HG03342 (cell line): ENCODE measurements at regions not wholly inside any gene's neighbourhood (a gene's known extent, or its start where the extent isn't known, plus 50 kb on each side); places are given as distances from the start of the nearest gene placed in this dataset.
"Not testable (repeated sequence)": the region's sequence is repeated elsewhere in the genome, so short reads cannot be mapped to it uniquely, and the experiment has no call there.

Source experiments
- ATAC-seq: cut with Tn5 transposase; IDR thresholded peaks from one replicate; pipeline ENCODE4 v1.9.1; 2021; ENCODE audit warnings: mild to moderate bottlenecking, moderate library complexity; ENCODE audit not compliant: unreplicated experiment

DNA sequence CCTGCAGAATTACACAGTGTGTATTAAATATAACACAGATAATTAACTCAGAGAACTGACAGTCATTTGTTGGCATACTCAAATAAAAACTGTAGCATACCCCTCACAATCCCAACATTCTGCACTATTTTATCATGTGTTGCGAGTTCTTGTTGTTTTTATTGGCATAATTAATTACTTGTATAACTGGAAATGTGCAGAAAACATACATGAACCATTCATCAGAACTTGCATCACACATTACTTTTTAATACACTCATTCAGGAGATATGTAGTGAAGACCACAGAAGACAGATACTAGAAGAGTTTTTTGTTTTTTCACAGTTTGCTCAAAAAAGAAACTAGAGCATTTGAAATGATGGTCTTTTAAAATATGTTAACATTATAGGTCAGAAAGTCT, 74.6 kb upstream of the NEIL3 start:
- ATAC-seq, result no peak

DNA sequence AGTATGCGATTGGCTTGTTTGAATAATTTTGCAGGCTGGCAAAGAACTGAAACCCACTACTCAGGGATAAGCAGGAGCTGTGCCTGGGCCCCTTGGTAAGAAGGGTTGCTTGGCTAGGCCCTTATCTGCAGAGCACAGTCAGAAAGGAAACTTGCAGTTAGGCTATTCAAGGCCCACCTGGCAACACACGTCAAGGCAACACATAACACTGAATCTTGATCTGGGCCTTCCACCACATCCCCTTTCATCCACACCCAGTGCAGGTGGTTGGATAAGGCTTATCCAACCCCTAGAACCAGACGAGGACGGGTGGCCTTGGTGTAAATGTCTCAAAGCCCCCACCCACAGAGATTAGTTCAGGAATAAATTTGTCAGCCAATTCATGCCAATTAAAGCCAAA, 72.8 kb upstream of the NEIL3 start:
- ATAC-seq, result no peak

GRCh38 chr4:177237291-177237690, 72.4 kb upstream of the NEIL3 start:
- no peak for ATAC-seq

DNA sequence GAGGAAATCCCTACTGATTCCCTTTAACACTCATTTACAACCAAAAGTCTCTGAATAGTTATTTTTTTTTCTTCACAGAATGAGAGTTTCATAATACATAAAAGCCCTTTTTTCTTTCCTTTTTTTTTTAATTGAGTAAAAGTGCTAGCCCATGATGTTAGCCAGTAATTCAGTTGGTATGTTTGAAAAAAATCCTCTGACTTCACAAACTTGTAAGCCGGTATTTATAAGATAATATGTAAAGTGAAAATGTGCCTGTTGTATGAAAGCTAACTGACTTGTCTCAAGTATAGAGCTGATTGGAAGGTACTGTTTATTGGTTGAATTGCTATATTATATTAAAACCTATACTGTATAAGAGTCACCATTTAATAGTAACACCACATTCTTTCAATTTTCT, 70.2 kb upstream of the NEIL3 start:
- ATAC-seq, result no peak

DNA sequence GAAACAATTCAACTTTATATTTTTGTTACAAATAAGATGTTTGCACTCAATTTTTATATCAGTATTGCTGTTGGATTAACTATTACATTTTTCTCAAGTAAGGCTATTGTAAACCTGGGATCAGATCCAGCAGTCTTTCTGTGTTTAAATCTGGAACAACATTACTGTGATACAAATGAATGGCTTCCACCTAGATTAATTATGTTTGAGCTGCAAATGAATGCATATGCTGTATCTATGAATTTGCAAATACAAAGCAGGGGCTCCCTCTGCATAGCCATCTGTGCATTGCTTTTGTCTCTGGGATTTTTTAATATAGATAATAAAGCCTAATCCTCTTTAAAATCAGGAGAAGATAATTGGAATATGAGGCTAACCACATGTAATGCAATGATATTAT, 69.8 kb upstream of the NEIL3 start:
- no peak for ATAC-seq

DNA sequence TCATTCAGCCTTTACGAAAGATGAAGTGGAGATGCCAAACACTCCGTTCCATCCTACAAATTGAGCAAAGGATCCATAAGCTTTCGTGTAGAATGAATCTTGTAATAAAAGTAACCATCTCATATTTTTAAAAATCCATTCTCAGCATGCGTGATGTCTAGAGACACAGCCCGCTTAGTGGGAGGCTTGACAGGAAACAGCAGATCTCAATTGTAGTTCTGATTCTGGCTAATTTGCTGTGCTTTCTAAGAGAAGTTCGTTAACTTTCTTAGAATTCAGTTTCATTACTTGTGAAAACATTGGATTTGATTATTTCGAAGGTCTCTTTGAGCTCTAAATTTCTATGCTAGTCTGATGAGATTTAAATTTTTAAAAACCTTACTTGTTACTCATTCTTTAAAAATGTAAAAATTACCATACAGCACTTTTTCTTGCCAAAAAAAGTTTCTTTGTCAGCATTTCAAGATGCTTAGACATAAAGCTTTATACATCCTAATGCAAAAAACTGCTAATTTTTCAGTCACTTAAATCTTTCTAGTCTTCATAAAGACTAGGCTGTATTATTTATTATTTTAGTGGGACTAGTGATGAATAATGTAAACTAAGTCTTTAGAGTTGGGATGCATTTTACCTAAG, 66.9 kb upstream of the NEIL3 start:
- ATAC-seq, result no peak

DNA sequence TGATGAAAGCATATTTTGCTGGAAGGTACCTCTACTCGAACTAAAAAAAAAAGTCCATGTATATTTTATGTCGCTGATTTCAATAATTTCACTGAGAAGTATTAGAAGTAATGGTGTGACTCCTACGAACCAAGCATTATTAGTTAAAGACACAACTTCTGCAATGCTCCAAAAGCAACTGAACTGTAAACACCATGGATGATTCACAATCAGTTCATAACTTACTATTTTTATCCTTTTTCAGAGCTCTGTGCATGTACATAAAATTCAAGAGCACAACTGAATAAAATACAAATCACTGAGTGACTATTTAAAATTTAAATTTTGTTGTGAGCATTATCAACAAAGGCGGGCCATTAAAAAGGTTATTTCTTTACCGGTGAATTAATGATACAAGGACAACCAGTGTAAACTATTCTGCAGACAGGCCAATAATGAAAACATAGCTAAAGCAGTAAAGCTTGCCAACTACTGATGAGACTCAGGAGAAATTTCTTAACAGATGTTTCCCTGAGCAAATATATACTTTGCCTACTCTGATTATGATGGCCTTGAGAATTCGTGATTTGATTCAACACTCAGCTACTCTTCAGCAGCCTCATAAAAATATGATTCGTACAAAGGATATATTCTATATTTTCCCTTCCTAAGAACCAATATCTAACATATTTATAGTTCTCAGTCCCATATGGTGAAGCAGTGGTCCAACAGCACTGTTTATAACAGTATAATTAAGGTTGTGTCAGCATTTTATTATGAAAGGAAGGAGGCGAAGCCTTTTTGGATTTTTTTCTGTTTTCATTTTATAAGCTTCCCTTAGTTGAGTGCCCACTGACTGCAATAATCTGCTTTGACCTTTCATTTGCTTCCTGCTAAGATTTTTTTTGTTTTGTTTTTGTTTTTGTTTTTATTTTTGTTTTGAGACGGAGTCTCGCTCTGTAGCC, 62.8 kb upstream of the NEIL3 start:
- ATAC-seq, result no peak

DNA sequence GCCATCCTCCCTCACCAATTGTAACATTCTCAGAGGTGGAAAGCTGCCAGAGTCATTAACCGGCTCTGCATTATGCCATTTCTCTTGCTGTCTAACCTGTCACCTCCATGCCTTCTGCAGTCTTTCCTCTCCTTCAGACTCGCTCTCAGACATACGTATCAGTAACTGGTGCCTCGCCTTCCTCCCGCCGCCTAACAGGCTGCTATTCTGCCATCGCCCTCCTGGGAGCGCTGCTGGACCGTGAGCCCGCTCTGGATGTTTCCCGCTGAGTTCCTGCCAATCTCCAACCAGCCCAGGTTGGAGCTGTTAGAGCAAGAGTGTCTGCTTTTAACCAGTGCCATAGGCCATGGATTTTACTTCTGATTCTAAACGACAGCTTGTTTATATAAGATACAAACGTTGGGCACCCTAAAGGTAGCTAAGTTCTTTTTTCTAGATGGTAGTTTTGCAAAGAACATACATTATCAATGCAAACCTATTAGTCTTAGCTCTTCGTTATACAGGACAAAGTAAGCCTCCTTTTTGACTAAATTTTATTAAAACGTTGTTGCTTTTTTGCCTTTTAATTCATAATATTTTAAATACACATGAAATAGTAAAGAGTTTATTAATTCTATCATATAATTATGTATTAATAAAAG, 59.5 kb upstream of the NEIL3 start:
- ATAC-seq, result peak; percentile 99

DNA sequence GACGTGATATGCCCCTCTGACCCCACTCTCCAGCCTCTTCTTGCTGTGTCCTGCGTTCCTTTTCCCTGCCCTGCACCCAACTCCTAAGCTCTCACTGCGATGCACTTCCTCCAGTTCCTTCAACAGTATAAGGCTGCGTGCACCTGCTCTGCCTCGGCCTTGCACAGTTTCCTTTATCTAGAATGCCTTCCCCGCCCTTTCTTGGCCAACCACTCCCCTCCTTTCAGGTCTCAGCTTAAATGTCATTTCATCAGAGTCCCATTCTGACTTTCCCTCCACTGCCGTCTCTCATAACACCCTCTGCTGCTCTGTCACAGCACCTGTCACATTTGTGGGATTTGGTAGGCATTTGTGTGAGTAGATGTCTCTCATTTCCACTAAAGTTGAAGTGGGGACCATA, 58.4 kb upstream of the NEIL3 start:
- ATAC-seq, result no peak

- no peak for ATAC-seq
Observed at GRCh38 chr4:177255359-177255758, 54.3 kb upstream of the NEIL3 start.

- no peak for ATAC-seq
Observed at GRCh38 chr4:177256950-177257349, 52.7 kb upstream of the NEIL3 start.

DNA sequence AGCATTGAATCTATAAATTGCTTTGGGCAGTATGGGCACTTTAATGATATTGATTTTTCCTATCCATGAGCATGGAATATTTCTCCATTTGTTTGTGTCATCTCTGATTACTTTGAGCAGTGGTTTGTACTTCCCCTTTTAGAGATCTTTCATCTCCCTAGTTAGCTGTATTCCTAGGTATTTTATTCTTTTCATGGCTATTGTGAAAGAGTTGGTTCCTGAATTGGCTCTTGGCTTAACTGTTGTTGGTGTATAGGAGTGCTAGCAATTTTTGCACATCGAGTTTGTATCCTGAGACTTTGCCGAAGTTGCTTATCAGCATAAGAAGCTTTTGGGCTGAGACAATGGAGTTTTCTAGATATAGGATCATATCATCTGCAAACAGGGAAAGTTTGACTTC, 50.2 kb upstream of the NEIL3 start:
- not testable (repeated sequence) for ATAC-seq
